SH-SY5Y (cell line): ENCODE measurements at regions not wholly inside any gene's neighbourhood (a gene's known extent, or its start where the extent isn't known, plus 50 kb on each side); places are given as distances from the start of the nearest gene placed in this dataset.

ENCODE experiments used
- GATA2 ChIP-seq: IDR thresholded peaks from 2 replicates; pipeline ENCODE4 v1.6.1; 2011; ENCODE audit warnings: mild to moderate bottlenecking, low read depth, low read length
- GATA3 ChIP-seq: IDR thresholded peaks from 2 replicates; pipeline ENCODE4 v1.6.1; 2011; ENCODE audit warnings: low read depth, mild to moderate bottlenecking, low read length, moderate library complexity

- TF ChIP-seq GATA2 (no peak), GATA3 (no peak)
These were observed 166.6 kb upstream of the NFIB start for GRCh38 chr9:14480526-14480925.
